K562 (cell line): ENCODE measurements at regions not wholly inside any gene's neighbourhood (a gene's known extent, or its start where the extent isn't known, plus 50 kb on each side); places are given as distances from the start of the nearest gene placed in this dataset.

ENCODE experiments used
- ATAC-seq: fragments of 200-7000 bp; cut with Tn5 transposase; 3 replicates; pipeline ENCODE4 v1.9.1; 2020; ENCODE audit warnings: moderate library complexity
- BruUV-seq: library from RNA; stranded (reverse); fragments of 400-500 nt; replicated peaks from 2 replicates; lab custom pipeline; 2021; lab: Mats Ljungman, UMichigan
- CTCF ChIA-PET: fragments of 300-600 bp; formaldehyde crosslinking; extraction: SDS; loops from one replicate; lab custom pipeline; 2021; ENCODE audit warnings: low intra/inter-chr PET ratio; lab: Yijun Ruan, JAX
- POLR2A ChIA-PET: fragments of 300-600, 350-650 bp; sonication (Branson Sonifier 250); formaldehyde crosslinking; extraction: SDS; loops from one replicate; lab custom pipeline; 2021; ENCODE audit warnings: antibody characterized with exemption, inconsistent platforms; lab: Yijun Ruan, JAX
- DNase-seq, 4 experiments: peaks; one replicate each; pipeline versions ENCODE4 v3.0.0 to v3.0.0-alpha.2; 2011 to 2018; ENCODE audit warnings: low spot score in 3 of 4, mixed read lengths in 3 of 4; ENCODE audit errors: extremely low read depth in 1 of 4
- FAIRE-seq: peaks from 2 replicates; lab custom pipeline; 2011; peaks lifted over from hg19 to GRCh38; lab: Jason Lieb, UNC
- H2AFZ ChIP-seq: 2 replicates; pipeline ENCODE4 v1.6.0; 2011; ENCODE audit warnings: low read depth, low read length, control low read depth, inconsistent platforms
- H3K27ac ChIP-seq: fragments of 200-600 bp; 3 replicates; pipeline ENCODE4 v1.8.0; 2011; ENCODE audit warnings: low read depth, mild to moderate bottlenecking, control low read depth, inconsistent platforms, low read length, moderate library complexity, mixed read lengths; ENCODE audit errors: extremely low read depth
- H3K27me3 ChIP-seq, 2 experiments: fragments of 300-600 bp in 1 of 2; 2 replicates in 1 of 2; 3 replicates in 1 of 2; pipeline versions ENCODE4 v1.6.0 to v1.8.0; 2011; ENCODE audit warnings: inconsistent platforms in 2 of 2, low read length in 2 of 2, mild to moderate bottlenecking in 1 of 2, mixed read lengths in 1 of 2, moderate library complexity in 1 of 2; ENCODE audit not compliant: control insufficient read depth in 2 of 2, insufficient read depth in 2 of 2
- H3K36me3 ChIP-seq: fragments of 300-600 bp; 3 replicates; pipeline ENCODE4 v1.8.0; 2011; ENCODE audit warnings: mild to moderate bottlenecking, low read length, inconsistent platforms; ENCODE audit not compliant: control insufficient read depth, insufficient read depth
- H3K4me1 ChIP-seq, 2 experiments: fragments of 200-600 bp in 1 of 2; replicated peaks in 1 of 2; 2 replicates in 1 of 2; 3 replicates in 1 of 2; pipeline versions ENCODE4 v1.5.1 to v1.8.0; 2011; ENCODE audit warnings: inconsistent platforms in 2 of 2, low read length in 2 of 2, mild to moderate bottlenecking in 1 of 2, mixed read lengths in 1 of 2, moderate library complexity in 1 of 2; ENCODE audit not compliant: control insufficient read depth in 2 of 2, insufficient read depth in 2 of 2
- H3K4me2 ChIP-seq: 2 replicates; pipeline ENCODE4 v1.6.1; 2011; ENCODE audit warnings: low read length, control low read depth, inconsistent platforms, mixed read lengths; ENCODE audit not compliant: insufficient read depth
- H3K4me3 ChIP-seq: fragments of 200-600 bp; sonication (generic), shearing (Covaris generic); 2 replicates; pipeline ENCODE4 v1.5.1; 2016; ENCODE audit warnings: control low read depth, inconsistent platforms
- H3K79me2 ChIP-seq: fragments of 200-600 bp; 3 replicates; pipeline ENCODE4 v1.8.0; 2011; ENCODE audit warnings: low read length, inconsistent platforms; ENCODE audit not compliant: control insufficient read depth, insufficient read depth
- H3K9ac ChIP-seq, 2 experiments: 2 replicates each; pipeline versions ENCODE4 v1.6.0 to v1.6.1; 2011; ENCODE audit warnings: low read depth in 2 of 2, low read length in 2 of 2, control low read depth in 1 of 2, inconsistent platforms in 1 of 2, mild to moderate bottlenecking in 1 of 2, mixed read lengths in 1 of 2; ENCODE audit not compliant: insufficient read depth in 1 of 2
- H3K9me1 ChIP-seq: one replicate; pipeline ENCODE4 v1.6.0; 2011; ENCODE audit warnings: inconsistent platforms, mild to moderate bottlenecking, low read length, moderate library complexity; ENCODE audit not compliant: control insufficient read depth, insufficient read depth
- H3K9me3 ChIP-seq: replicated peaks from 2 replicates; pipeline ENCODE4 v1.5.1; 2011; ENCODE audit warnings: low read depth, low read length, inconsistent platforms; ENCODE audit not compliant: control insufficient read depth, insufficient read depth
- H4K20me1 ChIP-seq: replicated peaks from 2 replicates; pipeline ENCODE4 v1.6.1; 2011; ENCODE audit warnings: low read length, inconsistent platforms, mixed read lengths; ENCODE audit not compliant: control insufficient read depth, insufficient read depth
- CC2D1A ChIP-seq: fragments of 450-650 bp; IDR thresholded peaks from 2 replicates; pipeline ENCODE4 v1.6.1; 2017; ENCODE audit warnings: mild to moderate bottlenecking
- CTBP1 ChIP-seq: fragments of 450-650 bp; IDR thresholded peaks from 2 replicates; pipeline ENCODE4 v1.6.1; 2016; ENCODE audit warnings: borderline replicate concordance
- ETV1 ChIP-seq: fragments of 450-650 bp; conservative IDR thresholded peaks from 2 replicates; pipeline ENCODE4 v1.6.1; 2016; ENCODE audit warnings: missing genetic modification characterization, control low read depth, low read depth, missing compliant biosample characterization
- FOS ChIP-seq: IDR thresholded peaks from 3 replicates; pipeline ENCODE4 v1.6.1; 2011; ENCODE audit not compliant: insufficient read length; ENCODE audit errors: extremely low read depth
- ILK ChIP-seq: fragments of 450-650 bp; IDR thresholded peaks from 2 replicates; pipeline ENCODE4 v1.6.1; 2016; ENCODE audit warnings: missing genetic modification characterization, low read depth, mild to moderate bottlenecking, missing compliant biosample characterization, moderate library complexity, borderline replicate concordance
- RBFOX2 ChIP-seq: fragments of 200-400 bp; formaldehyde crosslinking; IDR thresholded peaks from 2 replicates; pipeline ENCODE4 v1.6.1; 2017; ENCODE audit warnings: low read depth, mild to moderate bottlenecking, low read length, moderate library complexity
- SIRT6 ChIP-seq: IDR thresholded peaks from one replicate; pipeline ENCODE4 v1.6.1; 2012; ENCODE audit warnings: low read depth, mild to moderate bottlenecking, control low read depth, inconsistent platforms, low read length, moderate library complexity
- ZBTB8A ChIP-seq: fragments of 450-650 bp; IDR thresholded peaks from 2 replicates; pipeline ENCODE4 v1.6.1; 2018; ENCODE audit warnings: mild to moderate bottlenecking, moderate library complexity; ENCODE audit not compliant: partially characterized antibody
- WGBS: fragments of 100-300 bp; shearing (Covaris generic); methylation state at CpG from one replicate; pipeline ENCODE4 v1.1.6; 2016; ENCODE audit warnings: low coverage, mixed read lengths; ENCODE audit not compliant: insufficient coverage; ENCODE audit errors: missing lambda C conversion rate; 5-methylcytosine and 5-hydroxymethylcytosine counted together
- in situ Hi-C: fragments of 300-500 bp; cut with MboI; formaldehyde crosslinking; loops from 4 replicates; pipeline ENCODE4 v1.15.0; 2018; ENCODE audit warnings: inconsistent platforms, mixed read lengths
- intact Hi-C: fragments of 100-400 bp; cut with micrococcal nuclease; formaldehyde crosslinking; loops from 2 replicates; pipeline ENCODE4 v1.14.2; 2022

- no peak for ATAC-seq
- Histone ChIP-seq H3K27me3 (peaks cover 3 to 26% of the 10 kb centered on the region in 2 experiments; a peak in 3 of 5 replicates), H3K79me2 (no peaks in the 10 kb centered on the region), H3K4me3 (no peak overlapping the region), H3K9me3 (no peaks in the 10 kb centered on the region), H3K9ac (no peak overlapping the region), H3K4me2 (no peak overlapping the region), H3K9me1 (no peaks in the 10 kb centered on the region), H3K36me3 (no peaks in the 10 kb centered on the region), H3K4me1 (no peaks in the 10 kb centered on the region), H3K27ac (no peak overlapping the region), H4K20me1 (no peaks in the 10 kb centered on the region), H2AFZ (no peak overlapping the region)
- DNase-seq: no peak
- 1% methylated on average over 21 of the region's 24 CpGs for WGBS
- POLR2A ChIA-PET: interaction anchor here (0.6 to 0.8 kb wide), 2 partner anchors 9 to 123 kb away, joined by 3 read pairs; no protein-coding TSS in a partner anchor
- TF ChIP-seq CC2D1A (no peak), CTBP1 (no peak)
- intact Hi-C loops: no loop called here
- CTCF ChIA-PET: no interaction called here
- FAIRE-seq: no peak
- no TSS peak for BruUV-seq
- in situ Hi-C loops: no loop called here
Observed at GRCh38 chr10:131751827-131752775, 148.7 kb upstream of the PPP2R2D start.

GRCh38 chr10:131753336-131753735, 147.5 kb upstream of the PPP2R2D start:
- Histone ChIP-seq H2AFZ (no peak overlapping the region), H3K9me3 (no peaks in the 10 kb centered on the region), H3K4me2 (no peak overlapping the region), H3K4me1 (no peaks in the 10 kb centered on the region), H3K27ac (no peak overlapping the region), H3K36me3 (no peaks in the 10 kb centered on the region), H3K4me3 (no peak overlapping the region), H3K9me1 (no peaks in the 10 kb centered on the region), H4K20me1 (no peaks in the 10 kb centered on the region), H3K79me2 (no peaks in the 10 kb centered on the region), H3K27me3 (peaks cover 3 to 31% of the 10 kb centered on the region in 2 experiments; a peak in 3 of 5 replicates), H3K9ac (no peak overlapping the region)
- WGBS: 1% methylated on average over 7 of the region's 7 CpGs
- ChIA-PET POLR2A (no interaction called here), CTCF (no interaction called here)
- in situ Hi-C loops: no loop called here
- ATAC-seq: no peak
- BruUV-seq: no TSS peak
- DNase-seq: no peak
- no peak for FAIRE-seq
- intact Hi-C loops: no loop called here
- TF ChIP-seq ZBTB8A: no peak
- no peak for TF ChIP-seq ILK (tag)
- no peak for TF ChIP-seq RBFOX2
- no peak for TF ChIP-seq FOS
- TF ChIP-seq ETV1 (tag): no peak
- TF ChIP-seq SIRT6: no peak
